ENCODE measurements at regions not wholly inside any gene's neighbourhood (a gene's known extent, or its start where the extent isn't known, plus 50 kb on each side); places are given as distances from the start of the nearest gene placed in this dataset.

- H3K27ac ChIP-seq (ENCODE audit: extremely low read depth, low read depth, low read length), result no peak overlapping the region
- no TSS peak for BruUV-seq (replicated peaks)
- no peak overlapping the region for H3K4me3 ChIP-seq
- H3K27me3 ChIP-seq (ENCODE audit: control insufficient read depth in 2 of 2, insufficient read depth in 2 of 2, low read length in 2 of 2), result no peaks in the 10 kb centered on the region
- ATAC-seq, result peak; percentile 47
- no peaks in the 10 kb centered on the region for H4K20me1 ChIP-seq (replicated peaks; ENCODE audit: control insufficient read depth, insufficient read depth, low read length)
- no peak overlapping the region for H3K4me2 ChIP-seq (ENCODE audit: insufficient read depth, low read length)
- no peaks in the 10 kb centered on the region for H3K9me1 ChIP-seq (ENCODE audit: control insufficient read depth, insufficient read depth, low read length)
- DNase-seq (ENCODE audit: extremely low read depth in 1 of 4, low spot score in 3 of 4), result no peak
- ChIA-PET CTCF (ENCODE audit: low intra/inter-chr PET ratio) (no interaction called here), POLR2A (no interaction called here)
- no peaks in the 10 kb centered on the region for H3K36me3 ChIP-seq (ENCODE audit: control insufficient read depth, insufficient read depth, low read length)
- WGBS (ENCODE audit: insufficient coverage, low coverage, missing lambda C conversion rate), result 0% methylated on average over 2 of the region's 2 CpGs
- H3K79me2 ChIP-seq (ENCODE audit: control insufficient read depth, insufficient read depth, low read length), result no peaks in the 10 kb centered on the region
- H3K9ac ChIP-seq (ENCODE audit: insufficient read depth in 1 of 2, low read depth in 2 of 2, low read length in 2 of 2), result no peak overlapping the region
- FAIRE-seq, result no peak
- no peak for TF ChIP-seq CEBPG (CRISPR knock-in tag; IDR thresholded peaks at IDR 0.05)
- TF ChIP-seq CEBPG (tag; conservative IDR thresholded peaks at IDR 0.05 in 1 of 2, IDR thresholded peaks at IDR 0.05 in 1 of 2), result peak; percentile 67 to 83
- TF ChIP-seq ZNF239 (CRISPR knock-in tag; IDR thresholded peaks at IDR 0.05), result peak; percentile 88
- TF ChIP-seq SMARCC2 (IDR thresholded peaks at IDR 0.05; ENCODE audit: low read depth), result no peak
- peak; percentile 72 for TF ChIP-seq ATF3 (IDR thresholded peaks at IDR 0.05)
- no peak for TF ChIP-seq ATF3 (CRISPR knock-in tag; conservative IDR thresholded peaks at IDR 0.05)
- peak; percentile 78; the same call in 1 of the 2 replicates for TF ChIP-seq ZKSCAN8 (CRISPR knock-in tag; IDR thresholded peaks at IDR 0.05)
- no peak for TF ChIP-seq BRCA1 (IDR thresholded peaks at IDR 0.05)
- TF ChIP-seq BRCA1 (CRISPR knock-in tag; IDR thresholded peaks at IDR 0.05), result no peak
- TF ChIP-seq HNRNPK (IDR thresholded peaks at IDR 0.05; ENCODE audit: low read depth, low read length, poor library complexity, severe bottlenecking), result no peak
- TF ChIP-seq TEAD4 (IDR thresholded peaks at IDR 0.05; ENCODE audit: low read length), result peak; percentile 12; the same call in 1 of the 2 replicates
- TF ChIP-seq TEAD4 (CRISPR knock-in tag; IDR thresholded peaks at IDR 0.05; ENCODE audit: borderline replicate concordance), result no peak
- no peak for TF ChIP-seq BRF1 (IDR thresholded peaks at IDR 0.05; ENCODE audit: borderline replicate concordance, extremely low read depth, insufficient read length)
- H2AFZ ChIP-seq (ENCODE audit: low read depth, low read length), result no peak overlapping the region
- intact Hi-C loops (cut with micrococcal nuclease), result no loop called here
- no peaks in the 10 kb centered on the region for H3K4me1 ChIP-seq (replicated peaks in 1 of 2; ENCODE audit: control insufficient read depth in 2 of 2, insufficient read depth in 2 of 2, low read length in 2 of 2)
- H3K9me3 ChIP-seq (replicated peaks; ENCODE audit: control insufficient read depth, insufficient read depth, low read depth, low read length), result no peaks in the 10 kb centered on the region
- in situ Hi-C loops (cut with MboI), result no loop called here
Measured at GRCh38 chr11:15807827-15808226, 548.5 kb downstream of the SOX6 start.
